HG03378 (cell line): ENCODE measurements at regions not wholly inside any gene's neighbourhood (a gene's known extent, or its start where the extent isn't known, plus 50 kb on each side); places are given as distances from the start of the nearest gene placed in this dataset.

Source experiments
- ATAC-seq: cut with Tn5 transposase; IDR thresholded peaks from one replicate; pipeline ENCODE4 v1.9.1; 2021; ENCODE audit warnings: mild to moderate bottlenecking, moderate library complexity; ENCODE audit not compliant: unreplicated experiment

- no peak for ATAC-seq
Observed at GRCh38 chr3:23019596-23020300, 183.4 kb upstream of the UBE2E2 start.

GRCh38 chr3:23028294-23028693 lies 174.8 kb upstream of the UBE2E2 start:
- ATAC-seq: no peak

DNA sequence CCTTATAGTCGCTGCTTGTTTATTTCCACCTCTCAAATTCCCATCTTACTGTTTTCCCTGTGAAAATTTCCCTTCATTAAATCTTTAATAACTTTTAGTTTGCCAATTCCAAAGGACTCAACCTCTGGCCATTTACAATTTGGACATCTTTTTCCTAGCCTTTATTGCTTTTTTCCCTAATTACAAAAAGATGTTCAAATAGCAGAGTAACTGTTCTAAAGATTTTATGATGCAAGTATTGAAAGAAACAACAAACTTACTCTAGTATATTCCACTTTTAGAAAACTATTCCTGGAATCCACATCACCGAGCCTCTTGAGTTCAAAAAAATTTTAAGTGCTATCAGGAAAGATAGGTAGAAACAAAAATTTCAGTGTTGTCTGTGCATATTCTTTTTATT lies 174.1 kb upstream of the UBE2E2 start:
- no peak for ATAC-seq

DNA sequence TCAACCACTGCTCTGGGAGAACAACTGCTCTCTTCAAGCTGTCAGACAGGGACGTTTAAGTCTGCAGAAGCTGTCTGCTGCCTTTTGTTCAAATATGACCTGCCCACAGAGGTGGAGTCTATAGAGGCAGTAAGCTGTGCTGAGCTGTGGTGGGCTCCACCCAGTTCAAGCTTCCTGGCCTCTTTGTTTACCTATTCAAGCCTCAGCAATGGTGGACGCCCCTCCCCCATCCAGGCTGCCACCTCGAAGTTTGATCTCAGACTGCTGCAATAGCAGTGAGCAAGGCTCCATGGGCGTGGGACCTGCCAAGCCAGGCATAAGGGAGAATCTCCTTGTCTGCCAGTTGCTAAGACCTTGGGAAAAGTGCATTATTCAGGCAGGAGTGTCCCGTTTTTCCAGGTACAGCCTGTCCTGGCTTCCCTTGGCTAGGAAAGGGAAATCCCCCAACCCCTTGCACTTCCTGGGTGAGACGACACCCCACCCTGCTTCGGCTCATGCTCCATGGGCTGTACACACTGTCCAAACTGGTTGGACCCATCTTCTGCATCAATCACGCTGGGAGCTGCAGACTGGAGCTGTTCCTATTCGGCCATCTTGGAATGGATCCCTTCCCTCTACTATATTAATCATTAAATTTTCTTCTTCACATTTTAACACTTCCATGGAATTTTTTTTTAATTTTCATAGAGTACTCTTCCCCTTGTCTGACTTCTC lies 167.0 kb upstream of the UBE2E2 start:
- ATAC-seq: no peak

DNA sequence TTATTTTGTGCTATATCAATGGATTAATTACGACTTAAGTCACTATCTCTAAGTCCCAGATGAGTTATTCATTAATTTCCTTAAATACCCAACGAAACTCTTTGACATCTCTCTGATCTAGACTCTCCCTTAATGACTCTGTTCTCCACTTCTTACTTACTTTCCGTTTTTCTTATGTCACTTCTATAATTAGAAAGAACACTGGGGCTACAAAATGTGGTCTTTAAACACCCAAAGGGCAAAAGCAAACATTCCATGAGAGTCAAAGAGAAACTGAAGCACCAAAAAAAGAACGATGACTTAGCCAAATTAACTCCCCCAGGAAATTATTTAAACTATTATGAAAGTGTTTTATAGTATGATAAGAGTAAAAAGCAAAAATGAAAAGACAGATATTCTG lies 166.4 kb upstream of the UBE2E2 start:
- peak; percentile 95 for ATAC-seq

DNA sequence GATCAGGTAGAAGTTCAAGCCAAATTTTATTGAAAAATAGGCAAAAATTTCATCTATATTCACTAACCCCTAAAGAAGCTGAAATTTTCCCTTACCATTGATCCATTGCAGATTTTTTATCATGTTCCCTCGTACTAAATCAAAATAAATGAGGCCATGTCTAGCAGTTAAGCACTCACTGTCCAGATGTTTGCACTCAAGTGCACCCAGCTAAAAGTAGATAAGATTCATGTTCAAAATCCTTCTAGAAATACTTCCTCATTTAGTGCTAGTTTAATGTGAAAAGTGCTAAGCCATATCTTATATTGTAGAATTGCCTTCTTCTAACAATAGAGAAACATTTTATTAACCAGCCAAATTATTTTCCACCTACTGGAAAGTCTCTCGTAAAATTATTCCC lies 164.7 kb upstream of the UBE2E2 start:
- no peak for ATAC-seq

- ATAC-seq: no peak
Observed at GRCh38 chr3:23041918-23042696, 161.0 kb upstream of the UBE2E2 start.

- ATAC-seq: no peak
Observed at GRCh38 chr3:23044463-23044862, 158.7 kb upstream of the UBE2E2 start.

GRCh38 chr3:23046536-23046935 lies 156.6 kb upstream of the UBE2E2 start:
- ATAC-seq: no peak

- no peak for ATAC-seq
Observed at GRCh38 chr3:23051240-23052140, 151.6 kb upstream of the UBE2E2 start.

DNA sequence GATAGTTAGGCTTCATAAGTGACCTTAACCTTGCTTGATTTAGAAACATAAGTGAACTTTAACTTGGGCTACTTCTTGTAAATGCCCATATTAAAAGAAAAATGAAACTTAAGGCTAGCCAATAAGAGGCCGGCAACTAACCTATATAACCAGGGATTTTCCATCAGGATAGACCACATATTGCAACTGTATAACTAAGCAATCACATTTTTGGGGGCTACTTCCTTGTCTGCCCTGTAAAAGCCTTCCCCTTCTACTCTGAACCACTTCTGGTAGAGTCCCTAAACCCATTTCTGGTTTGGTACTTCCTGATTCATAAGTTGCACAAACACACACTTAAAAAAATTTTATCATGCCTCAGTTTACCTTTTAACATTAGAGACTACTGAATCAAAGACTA lies 150.9 kb upstream of the UBE2E2 start:
- ATAC-seq: no peak

- no peak for ATAC-seq
Observed at GRCh38 chr3:23052620-23053019, 150.5 kb upstream of the UBE2E2 start.

- peak; percentile 89 for ATAC-seq
Observed at GRCh38 chr3:23055733-23056376, 147.3 kb upstream of the UBE2E2 start.

- no peak for ATAC-seq
Observed at GRCh38 chr3:23062582-23062981, 140.5 kb upstream of the UBE2E2 start.

DNA sequence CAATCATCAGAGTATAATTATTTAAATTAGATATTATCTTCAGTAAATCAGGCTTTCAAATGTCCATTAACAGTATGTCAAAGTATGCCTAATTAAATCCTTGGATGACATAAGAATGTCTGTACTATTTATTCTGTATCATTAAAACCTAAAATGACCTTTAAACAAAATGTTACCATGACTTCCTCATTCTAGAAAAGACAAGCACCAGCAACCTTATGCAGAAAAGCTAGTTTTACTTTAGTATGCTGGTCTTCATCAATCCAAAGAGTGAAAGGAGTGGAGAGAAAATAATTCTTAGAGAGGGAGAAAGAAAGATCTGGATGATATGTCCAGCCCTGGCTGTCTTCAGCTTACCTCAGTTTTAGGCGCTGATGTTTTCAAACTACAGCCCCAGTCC lies 140.1 kb upstream of the UBE2E2 start:
- no peak for ATAC-seq

DNA sequence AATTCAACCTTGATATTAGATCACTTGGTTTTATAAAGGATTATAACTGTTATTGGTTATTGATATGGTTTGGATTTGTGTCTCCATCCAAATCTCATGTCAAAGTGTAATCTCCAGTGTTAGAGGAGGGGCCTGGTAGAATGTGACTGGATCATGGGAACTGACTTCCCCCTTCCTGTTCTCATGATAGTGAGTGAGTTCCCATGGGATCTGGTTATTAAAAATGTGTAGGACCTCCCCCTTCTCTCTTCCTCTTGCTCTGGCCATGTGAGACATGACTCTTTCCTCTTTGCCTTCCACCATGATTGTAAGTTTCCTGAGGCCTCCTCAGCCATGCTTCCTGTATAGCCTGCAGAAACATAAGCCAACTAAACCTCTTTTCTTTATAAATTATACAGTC lies 136.0 kb upstream of the UBE2E2 start:
- no peak for ATAC-seq

GRCh38 chr3:23068016-23068728 lies 135.0 kb upstream of the UBE2E2 start:
- ATAC-seq: no peak

GRCh38 chr3:23071296-23071695 lies 131.8 kb upstream of the UBE2E2 start:
- peak; percentile 21 for ATAC-seq

DNA sequence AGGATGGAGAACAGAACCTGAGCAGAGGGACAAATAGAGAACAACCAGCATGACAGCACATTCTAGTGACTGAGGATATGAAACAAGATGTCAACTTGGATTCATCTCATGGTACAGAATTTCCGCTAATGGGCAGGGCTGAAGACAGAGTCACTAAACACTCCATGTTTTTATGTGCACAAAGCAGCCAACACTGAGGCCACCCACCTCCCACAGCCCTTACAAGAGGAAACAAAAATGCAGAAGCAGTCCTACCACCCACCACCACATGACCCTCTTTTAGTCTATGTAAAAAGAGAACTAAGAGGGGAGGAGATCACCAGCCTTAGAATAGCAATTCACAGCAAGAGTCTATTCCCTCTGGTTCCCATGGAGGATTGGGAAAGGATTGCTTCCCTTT lies 131.4 kb upstream of the UBE2E2 start:
- ATAC-seq: peak; percentile 77

GRCh38 chr3:23072693-23073092 lies 130.4 kb upstream of the UBE2E2 start:
- no peak for ATAC-seq
